Calu3 (cell line): ENCODE measurements at regions not wholly inside any gene's neighbourhood (a gene's known extent, or its start where the extent isn't known, plus 50 kb on each side); places are given as distances from the start of the nearest gene placed in this dataset.
A peak's percentile ranks its signal among the peaks of the same experiment; 100 is the strongest.

Experiments
- BruUV-seq: library from RNA; stranded (reverse); fragments of 400-500 nt; replicated peaks from 2 replicates; lab custom pipeline; 2021; lab: Mats Ljungman, UMichigan
- CTCF ChIA-PET: fragments of 300-600 bp; sonication (Branson Sonifier 250); formaldehyde crosslinking; loops from one replicate; lab custom pipeline; 2022; ENCODE audit warnings: antibody characterized with exemption; lab: Charles Lee
- DNase-seq: peaks from one replicate; pipeline ENCODE4 v3.0.0; 2022
- H3K27ac Mint-ChIP-seq: one replicate; pipeline ENCODE4 v1.8.0; 2022; ENCODE audit warnings: mixed read lengths; ENCODE audit not compliant: unreplicated experiment
- H3K27me3 Mint-ChIP-seq: one replicate; pipeline ENCODE4 v1.8.0; 2022; ENCODE audit warnings: mixed read lengths; ENCODE audit not compliant: unreplicated experiment
- H3K36me3 Mint-ChIP-seq: one replicate; pipeline ENCODE4 v1.8.0; 2022; ENCODE audit warnings: mild to moderate bottlenecking, moderate library complexity, mixed read lengths; ENCODE audit not compliant: insufficient read depth, unreplicated experiment
- H3K4me1 Mint-ChIP-seq: one replicate; pipeline ENCODE4 v1.8.0; 2022; ENCODE audit warnings: mild to moderate bottlenecking, low read depth, mixed read lengths; ENCODE audit not compliant: unreplicated experiment
- H3K4me3 Mint-ChIP-seq: one replicate; pipeline ENCODE4 v1.8.0; 2022; ENCODE audit warnings: mild to moderate bottlenecking, low read depth, moderate library complexity, mixed read lengths; ENCODE audit not compliant: unreplicated experiment
- H3K9me3 Mint-ChIP-seq: one replicate; pipeline ENCODE4 v1.8.0; 2022; ENCODE audit warnings: low read depth, mixed read lengths; ENCODE audit not compliant: unreplicated experiment
- CTCF ChIP-seq: fragments of 200-600 bp; IDR thresholded peaks from one replicate; pipeline ENCODE4 v1.8.0; 2022; ENCODE audit warnings: antibody characterized with exemption; ENCODE audit not compliant: unreplicated experiment
- intact Hi-C: fragments of 100-400 bp; cut with micrococcal nuclease; formaldehyde crosslinking; loops from one replicate; pipeline ENCODE4 v1.10.0; 2022; ENCODE audit not compliant: unreplicated experiment

- H3K9me3 Mint-ChIP-seq: no peaks in the 10 kb centered on the region
- no peak for TF ChIP-seq CTCF
- CTCF ChIA-PET: no interaction called here
- H3K27ac Mint-ChIP-seq: no peak overlapping the region
- DNase-seq: no peak
- no peaks in the 10 kb centered on the region for H3K4me1 Mint-ChIP-seq
- H3K36me3 Mint-ChIP-seq: no peaks in the 10 kb centered on the region
- H3K4me3 Mint-ChIP-seq: no peak overlapping the region
- peaks cover 73% of the 10 kb centered on the region for H3K27me3 Mint-ChIP-seq
- BruUV-seq: no TSS peak
- intact Hi-C loops: no loop called here
Measured at GRCh38 chr1:177786176-177786745, 183.6 kb downstream of the SEC16B start.

- intact Hi-C loops: loop anchor here (5.0 kb wide), 2 partner anchors 162 to 428 kb away; no protein-coding TSS in a partner anchor
- CTCF ChIA-PET: no interaction called here
- H3K9me3 Mint-ChIP-seq: no peaks in the 10 kb centered on the region
Measured at GRCh38 chr1:177784936-177785335, 184.9 kb downstream of the SEC16B start.

GRCh38 chr1:177784409-177784808 lies 185.4 kb downstream of the SEC16B start:
- no peak for TF ChIP-seq CTCF
- Mint-ChIP-seq H3K27me3 (peaks cover 80% of the 10 kb centered on the region), H3K27ac (no peak overlapping the region), H3K4me1 (no peaks in the 10 kb centered on the region), H3K4me3 (no peak overlapping the region), H3K36me3 (no peaks in the 10 kb centered on the region), H3K9me3 (no peaks in the 10 kb centered on the region)
- no TSS peak for BruUV-seq
- CTCF ChIA-PET: no interaction called here
- DNase-seq: no peak
- intact Hi-C loops: loop anchor here (5.0 kb wide), 2 partner anchors 163 to 427 kb away; no protein-coding TSS in a partner anchor

More at GRCh38 chr1:177784936-177785335, 184.9 kb downstream of the SEC16B start:
- Mint-ChIP-seq H3K27me3 (peaks cover 76% of the 10 kb centered on the region), H3K4me1 (no peaks in the 10 kb centered on the region), H3K4me3 (no peak overlapping the region), H3K36me3 (no peaks in the 10 kb centered on the region), H3K27ac (no peak overlapping the region)
- BruUV-seq: no TSS peak
- no peak for DNase-seq
- TF ChIP-seq CTCF: no peak

GRCh38 chr1:177783051-177783450 lies 186.8 kb downstream of the SEC16B start:
- CTCF ChIA-PET: interaction anchor here (0.6 to 0.7 kb wide), 2 partner anchors 195 to 336 kb away, joined by 3 read pairs; no protein-coding TSS in a partner anchor
- peak; percentile 27 for TF ChIP-seq CTCF
- Mint-ChIP-seq H3K27ac (no peak overlapping the region), H3K9me3 (no peaks in the 10 kb centered on the region), H3K36me3 (no peaks in the 10 kb centered on the region), H3K4me1 (no peaks in the 10 kb centered on the region), H3K4me3 (no peak overlapping the region), H3K27me3 (peaks cover 89% of the 10 kb centered on the region)
- no TSS peak for BruUV-seq
- intact Hi-C loops: loop anchor here (5.0 kb wide), 2 partner anchors 164 to 426 kb away; no protein-coding TSS in a partner anchor
- DNase-seq: peak; percentile 15
